ENCODE measurements at regions not wholly inside any gene's neighbourhood (a gene's known extent, or its start where the extent isn't known, plus 50 kb on each side); places are given as distances from the start of the nearest gene placed in this dataset.

- TF ChIP-seq POLR2A (IDR thresholded peaks at IDR 0.05) (no peak), CTCF (IDR thresholded peaks at IDR 0.05) (no peak)
These were observed 88.8 kb upstream of the EEF2KMT start for GRCh38 chr16:5186381-5186903.
